Naive thymus-derived CD4-positive, alpha-beta T cell (primary cell): ENCODE measurements at regions not wholly inside any gene's neighbourhood (a gene's known extent, or its start where the extent isn't known, plus 50 kb on each side); places are given as distances from the start of the nearest gene placed in this dataset.

Source experiments
- ATAC-seq: fragments of 150-1000 bp; cut with Tn5 transposase; 2 replicates; pipeline ENCODE4 v1.10.0; 2021; ENCODE audit warnings: mild to moderate bottlenecking, moderate library complexity
- CTCF ChIA-PET: fragments of 350-600 bp; sonication (Branson Sonifier 250); formaldehyde crosslinking; loops from one replicate; lab custom pipeline; 2021; ENCODE audit warnings: antibody characterized with exemption; lab: Charles Lee
- POLR2A ChIA-PET: fragments of 350-600 bp; sonication (Branson Sonifier 250); formaldehyde crosslinking; loops from one replicate; lab custom pipeline; 2021; ENCODE audit warnings: antibody characterized with exemption, inconsistent platforms; lab: Charles Lee
- DNase-seq, 9 donors: peaks; one replicate each; pipeline versions ENCODE4 v3.0.0 to v3.0.0-alpha.2; 2020 to 2022; ENCODE audit warnings: mixed read lengths in 1 of 9
- H3K27ac ChIP-seq: one replicate; pipeline ENCODE4 v1.7.0; 2013; ENCODE audit warnings: mild to moderate bottlenecking, low read depth, low read length, moderate library complexity
- H3K27me3 ChIP-seq, 2 donors: one replicate each; pipeline ENCODE4 v1.7.0; 2013; ENCODE audit warnings: low read length in 2 of 2, mild to moderate bottlenecking in 2 of 2, moderate library complexity in 2 of 2; ENCODE audit not compliant: control insufficient read depth in 2 of 2, insufficient read depth in 2 of 2
- H3K36me3 ChIP-seq, 3 experiments: 1 replicate in 2 of 3; 2 replicates in 1 of 3; pipeline ENCODE4 v1.7.0; 2013; ENCODE audit warnings: low read length in 3 of 3, mild to moderate bottlenecking in 3 of 3, moderate library complexity in 1 of 3; ENCODE audit not compliant: insufficient read depth in 3 of 3, control insufficient read depth in 2 of 3
- H3K4me1 ChIP-seq, 2 donors: one replicate each; pipeline ENCODE4 v1.7.0; 2013; ENCODE audit warnings: low read length in 2 of 2, mild to moderate bottlenecking in 2 of 2, moderate library complexity in 1 of 2; ENCODE audit not compliant: control insufficient read depth in 2 of 2, insufficient read depth in 2 of 2
- H3K4me3 ChIP-seq: 2 replicates; pipeline ENCODE4 v1.7.0; 2013; ENCODE audit warnings: mild to moderate bottlenecking, low read length
- H3K9me3 ChIP-seq, 3 experiments: 1 replicate in 2 of 3; 2 replicates in 1 of 3; pipeline ENCODE4 v1.7.0; 2013; ENCODE audit warnings: low read length in 3 of 3; ENCODE audit not compliant: control insufficient read depth in 2 of 3
- H3K27ac Mint-ChIP-seq, 9 donors: one replicate each; pipeline ENCODE4 v1.8.0; 2020 to 2022; ENCODE audit warnings: mixed read lengths in 9 of 9, mild to moderate bottlenecking in 8 of 9, moderate library complexity in 5 of 9, inconsistent platforms in 2 of 9
- H3K27me3 Mint-ChIP-seq, 5 donors: one replicate each; pipeline ENCODE4 v1.8.0; 2021 to 2022; ENCODE audit warnings: mixed read lengths in 5 of 5, mild to moderate bottlenecking in 1 of 5
- H3K36me3 Mint-ChIP-seq, 5 donors: one replicate each; pipeline ENCODE4 v1.8.0; 2020 to 2022; ENCODE audit warnings: mixed read lengths in 5 of 5, mild to moderate bottlenecking in 3 of 5, inconsistent platforms in 1 of 5
- H3K4me1 Mint-ChIP-seq, 7 donors: one replicate each; pipeline ENCODE4 v1.8.0; 2020 to 2022; ENCODE audit warnings: mixed read lengths in 7 of 7, mild to moderate bottlenecking in 3 of 7, inconsistent platforms in 1 of 7
- H3K4me3 Mint-ChIP-seq, 10 donors: one replicate each; pipeline ENCODE4 v1.8.0; 2020 to 2022; ENCODE audit warnings: mild to moderate bottlenecking in 10 of 10, mixed read lengths in 10 of 10, moderate library complexity in 6 of 10, inconsistent platforms in 2 of 10
- H3K9me3 Mint-ChIP-seq, 11 donors: one replicate each; pipeline ENCODE4 v1.8.0; 2020 to 2022; ENCODE audit warnings: mixed read lengths in 11 of 11, mild to moderate bottlenecking in 4 of 11, inconsistent platforms in 1 of 11, moderate library complexity in 1 of 11
- intact Hi-C, 2 donors: fragments of 100-400 bp; cut with micrococcal nuclease; formaldehyde crosslinking; loops; one replicate each; pipeline ENCODE4 v1.15.1; 2023

GRCh38 chr2:195590861-195591205 lies 66.2 kb upstream of the SLC39A10 start:
- Histone ChIP-seq H3K27ac (no peak overlapping the region), H3K27me3 (no peaks in the 10 kb centered on the region), H3K4me3 (no peak overlapping the region), H3K9me3 (no peaks in the 10 kb centered on the region), H3K36me3 (no peaks in the 10 kb centered on the region), H3K4me1 (peaks cover 0 to 7% of the 10 kb centered on the region in 2 donors)
- H3K36me3 Mint-ChIP-seq = peaks cover 0 to 14% (median 6%) of the 10 kb centered on the region in 5 donors
- H3K27ac Mint-ChIP-seq = peak overlapping the region in 3 of 9 donors; percentile 21 to 46 (median 38)
- H3K4me3 Mint-ChIP-seq = no peak overlapping the region
- H3K4me1 Mint-ChIP-seq = peaks cover 9 to 54% (median 26%) of the 10 kb centered on the region in 7 donors
- CTCF ChIA-PET = interaction anchor here (0.7 to 0.9 kb wide), 2 partner anchors 53 to 66 kb away, joined by 3 read pairs; partner anchors contain the start of gene SLC39A10
- DNase-seq = no peak
- H3K9me3 Mint-ChIP-seq = peaks cover 0 to 7% (median 2%) of the 10 kb centered on the region in 11 donors
- H3K27me3 Mint-ChIP-seq = no peaks in the 10 kb centered on the region
- POLR2A ChIA-PET = interaction anchor here (1.3 kb wide), 1 partner anchor 13 kb away, joined by 3 read pairs; no protein-coding TSS in a partner anchor
- intact Hi-C loops = loop anchor here in 1 of 2 donors (5.0 kb wide), 1 partner anchor 36 kb away; no protein-coding TSS in a partner anchor
- no peak for ATAC-seq

GRCh38 chr2:195590199-195590860 lies 66.7 kb upstream of the SLC39A10 start:
- intact Hi-C loops = loop anchor here in 1 of 2 donors (5.0 kb wide), 1 partner anchor 37 kb away; no protein-coding TSS in a partner anchor
- ATAC-seq (no peak), DNase-seq (no peak)
- Histone ChIP-seq H3K4me1 (peaks cover 0 to 7% of the 10 kb centered on the region in 2 donors), H3K27ac (no peak overlapping the region), H3K36me3 (no peaks in the 10 kb centered on the region), H3K9me3 (no peaks in the 10 kb centered on the region), H3K27me3 (no peaks in the 10 kb centered on the region), H3K4me3 (no peak overlapping the region)
- no peaks in the 10 kb centered on the region for H3K27me3 Mint-ChIP-seq
- H3K27ac Mint-ChIP-seq = peak overlapping the region in 5 of 9 donors; percentile 21 to 50 (median 38)
- CTCF ChIA-PET = interaction anchor here (0.7 to 0.9 kb wide), 3 partner anchors 11 to 67 kb away, joined by 3 read pairs; partner anchors contain the start of gene SLC39A10
- H3K4me1 Mint-ChIP-seq = peaks cover 7 to 55% (median 24%) of the 10 kb centered on the region in 7 donors
- H3K9me3 Mint-ChIP-seq = peaks cover 0 to 2% (median 0%) of the 10 kb centered on the region in 11 donors
- no peak overlapping the region for H3K4me3 Mint-ChIP-seq
- POLR2A ChIA-PET = interaction anchor here (1.3 kb wide), 1 partner anchor 13 kb away, joined by 3 read pairs; no protein-coding TSS in a partner anchor
- peaks cover 0 to 9% (median 2%) of the 10 kb centered on the region in 5 donors for H3K36me3 Mint-ChIP-seq

- POLR2A ChIA-PET = interaction anchor here (0.5 to 1.1 kb wide), 5 partner anchors 9 to 96 kb away, joined by 3 to 7 read pairs (median 3); no protein-coding TSS in a partner anchor
- Histone ChIP-seq H3K4me3 (no peak overlapping the region), H3K27ac (no peak overlapping the region), H3K4me1 (no peaks in the 10 kb centered on the region), H3K9me3 (no peaks in the 10 kb centered on the region), H3K27me3 (no peaks in the 10 kb centered on the region), H3K36me3 (no peaks in the 10 kb centered on the region)
- intact Hi-C loops = no loop called here
- H3K9me3 Mint-ChIP-seq = peaks cover 0 to 3% (median 0%) of the 10 kb centered on the region in 11 donors
- CTCF ChIA-PET = interaction anchor here (0.6 to 1.4 kb wide), 2 partner anchors 9 to 72 kb away, joined by 3 to 10 read pairs; no protein-coding TSS in a partner anchor
- no peak for DNase-seq
- H3K4me1 Mint-ChIP-seq = peaks cover 5 to 39% (median 12%) of the 10 kb centered on the region in 7 donors
- peaks cover 0 to 8% (median 0%) of the 10 kb centered on the region in 5 donors for H3K36me3 Mint-ChIP-seq
- no peak for ATAC-seq
- H3K27me3 Mint-ChIP-seq = no peaks in the 10 kb centered on the region
- no peak overlapping the region for H3K4me3 Mint-ChIP-seq
- peak overlapping the region in 1 of 9 donors; percentile 25 for H3K27ac Mint-ChIP-seq
Measured at GRCh38 chr2:195587966-195588365, 69.1 kb upstream of the SLC39A10 start.

- ChIA-PET POLR2A (interaction anchor here (0.5 to 1.4 kb wide), 5 partner anchors 10 to 70 kb away, joined by 3 to 5 read pairs (median 4); partner anchors contain the start of gene SLC39A10), CTCF (interaction anchor here (1.1 kb wide), 1 partner anchor 10 kb away, joined by 3 read pairs; no protein-coding TSS in a partner anchor)
- Mint-ChIP-seq H3K4me3 (no peak overlapping the region), H3K4me1 (peaks cover 3 to 33% (median 10%) of the 10 kb centered on the region in 7 donors), H3K36me3 (peaks cover 0 to 8% (median 0%) of the 10 kb centered on the region in 5 donors), H3K9me3 (peaks cover 0 to 5% (median 0%) of the 10 kb centered on the region in 11 donors), H3K27me3 (no peaks in the 10 kb centered on the region), H3K27ac (peak overlapping the region in 2 of 9 donors; percentile 63 to 68)
- H3K27me3 ChIP-seq = no peaks in the 10 kb centered on the region
- intact Hi-C loops = no loop called here
- H3K4me3 ChIP-seq = no peak overlapping the region
- H3K9me3 ChIP-seq = no peaks in the 10 kb centered on the region
- H3K27ac ChIP-seq = no peak overlapping the region
- DNase-seq (no peak), ATAC-seq (no peak)
- H3K36me3 ChIP-seq = no peaks in the 10 kb centered on the region
- H3K4me1 ChIP-seq = no peaks in the 10 kb centered on the region
Measured at GRCh38 chr2:195586062-195586714, 70.8 kb upstream of the SLC39A10 start.

- Mint-ChIP-seq H3K36me3 (peaks cover 3 to 13% (median 4%) of the 10 kb centered on the region in 5 donors), H3K9me3 (peaks cover 0 to 8% (median 2%) of the 10 kb centered on the region in 11 donors), H3K27ac (peak overlapping the region in 7 of 9 donors; percentile 20 to 83 (median 44)), H3K27me3 (no peaks in the 10 kb centered on the region), H3K4me1 (peaks cover 20 to 52% (median 34%) of the 10 kb centered on the region in 7 donors), H3K4me3 (peak overlapping the region in 2 of 10 donors; percentile 13 to 22)
- Histone ChIP-seq H3K27ac (no peak overlapping the region), H3K9me3 (no peaks in the 10 kb centered on the region), H3K4me1 (peaks cover 11 to 17% of the 10 kb centered on the region in 2 donors), H3K27me3 (no peaks in the 10 kb centered on the region), H3K36me3 (no peaks in the 10 kb centered on the region), H3K4me3 (no peak overlapping the region)
- no peak for ATAC-seq
- ChIA-PET POLR2A (interaction anchor here (0.9 to 10.8 kb wide), 5 partner anchors 9 to 77 kb away, joined by 3 to 136 read pairs (median 3); partner anchors contain the start of gene SLC39A10), CTCF (interaction anchor here (0.5 to 1.4 kb wide), 4 partner anchors 25 to 84 kb away, joined by 3 to 4 read pairs (median 3); no protein-coding TSS in a partner anchor)
- intact Hi-C loops = no loop called here
- DNase-seq = no peak
Measured at GRCh38 chr2:195582188-195582587, 74.8 kb upstream of the SLC39A10 start.
